ENCODE measurements at regions not wholly inside any gene's neighbourhood (a gene's known extent, or its start where the extent isn't known, plus 50 kb on each side); places are given as distances from the start of the nearest gene placed in this dataset.

DNA sequence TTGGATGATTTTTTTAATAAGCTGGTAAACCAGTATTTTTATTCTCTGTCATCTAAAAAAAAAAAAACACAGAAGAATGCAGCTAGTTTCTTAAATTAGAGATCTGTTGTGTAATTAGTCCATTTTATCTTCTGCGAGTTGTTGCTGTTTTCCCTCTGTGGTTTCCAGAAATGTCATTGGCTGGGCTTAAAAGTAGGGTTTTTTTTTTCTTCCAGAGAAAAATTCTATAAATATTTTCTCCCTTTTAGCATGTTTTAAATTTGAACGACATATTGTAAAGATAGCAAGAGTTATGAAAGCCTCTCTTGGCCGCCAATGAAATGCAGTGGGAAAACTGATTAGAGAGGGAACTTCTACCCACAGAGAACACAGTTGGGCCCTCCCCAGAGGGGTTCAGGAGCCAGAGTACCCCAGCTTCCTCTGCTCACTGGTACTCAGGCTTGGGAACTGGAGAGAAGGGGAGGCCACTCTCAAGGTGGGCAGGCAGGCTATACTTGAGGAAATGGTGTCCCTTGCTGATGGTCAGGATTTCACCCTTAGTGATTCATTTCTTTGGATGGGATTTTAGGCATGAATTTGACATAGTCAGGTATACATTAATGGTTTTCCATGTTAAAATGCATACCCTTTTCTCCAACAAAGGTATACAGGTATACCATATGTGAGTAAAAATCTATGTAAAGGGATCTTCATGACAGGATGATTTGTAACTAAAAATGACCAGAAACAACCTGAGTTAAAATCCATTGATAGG is 166.1 kb downstream of the BCOR start:
- Histone ChIP-seq H3K9me3 (ENCODE audit: low read length) (no peaks in the 10 kb centered on the region), H3K9me2 (ENCODE audit: low read depth, low read length) (no peaks in the 10 kb centered on the region), H3K27me3 (ENCODE audit: insufficient read depth, low read length) (no peaks in the 10 kb centered on the region), H3K79me2 (ENCODE audit: insufficient read depth, low read length) (no peaks in the 10 kb centered on the region), H3K4me1 (ENCODE audit: insufficient read depth, low read length, severe bottlenecking) (no peaks in the 10 kb centered on the region), H3K36me3 (ENCODE audit: insufficient read depth, low read length) (no peaks in the 10 kb centered on the region), H4K20me1 (ENCODE audit: insufficient read depth, low read length) (no peaks in the 10 kb centered on the region), H3F3A (ENCODE audit: insufficient read depth, low read length) (no peaks in the 10 kb centered on the region), H3K27ac (ENCODE audit: low read depth, low read length, poor library complexity, severe bottlenecking) (no peak overlapping the region), H3K4me2 (ENCODE audit: low read length) (no peak overlapping the region), H2AFZ (ENCODE audit: low read length) (no peak overlapping the region), H3K9ac (ENCODE audit: low read length) (no peak overlapping the region), H3K4me3 (ENCODE audit: low read depth, low read length, poor library complexity, severe bottlenecking) (no peak overlapping the region)
- TF ChIP-seq, protein P1, sequence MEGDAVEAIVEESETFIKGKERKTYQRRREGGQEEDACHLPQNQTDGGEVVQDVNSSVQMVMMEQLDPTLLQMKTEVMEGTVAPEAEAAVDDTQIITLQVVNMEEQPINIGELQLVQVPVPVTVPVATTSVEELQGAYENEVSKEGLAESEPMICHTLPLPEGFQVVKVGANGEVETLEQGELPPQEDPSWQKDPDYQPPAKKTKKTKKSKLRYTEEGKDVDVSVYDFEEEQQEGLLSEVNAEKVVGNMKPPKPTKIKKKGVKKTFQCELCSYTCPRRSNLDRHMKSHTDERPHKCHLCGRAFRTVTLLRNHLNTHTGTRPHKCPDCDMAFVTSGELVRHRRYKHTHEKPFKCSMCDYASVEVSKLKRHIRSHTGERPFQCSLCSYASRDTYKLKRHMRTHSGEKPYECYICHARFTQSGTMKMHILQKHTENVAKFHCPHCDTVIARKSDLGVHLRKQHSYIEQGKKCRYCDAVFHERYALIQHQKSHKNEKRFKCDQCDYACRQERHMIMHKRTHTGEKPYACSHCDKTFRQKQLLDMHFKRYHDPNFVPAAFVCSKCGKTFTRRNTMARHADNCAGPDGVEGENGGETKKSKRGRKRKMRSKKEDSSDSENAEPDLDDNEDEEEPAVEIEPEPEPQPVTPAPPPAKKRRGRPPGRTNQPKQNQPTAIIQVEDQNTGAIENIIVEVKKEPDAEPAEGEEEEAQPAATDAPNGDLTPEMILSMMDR (IDR thresholded peaks at IDR 0.05; ENCODE audit: low read length), result no peak
- no peak for TF ChIP-seq EZH2 (IDR thresholded peaks at IDR 0.05; ENCODE audit: borderline replicate concordance, low read length)

DNA sequence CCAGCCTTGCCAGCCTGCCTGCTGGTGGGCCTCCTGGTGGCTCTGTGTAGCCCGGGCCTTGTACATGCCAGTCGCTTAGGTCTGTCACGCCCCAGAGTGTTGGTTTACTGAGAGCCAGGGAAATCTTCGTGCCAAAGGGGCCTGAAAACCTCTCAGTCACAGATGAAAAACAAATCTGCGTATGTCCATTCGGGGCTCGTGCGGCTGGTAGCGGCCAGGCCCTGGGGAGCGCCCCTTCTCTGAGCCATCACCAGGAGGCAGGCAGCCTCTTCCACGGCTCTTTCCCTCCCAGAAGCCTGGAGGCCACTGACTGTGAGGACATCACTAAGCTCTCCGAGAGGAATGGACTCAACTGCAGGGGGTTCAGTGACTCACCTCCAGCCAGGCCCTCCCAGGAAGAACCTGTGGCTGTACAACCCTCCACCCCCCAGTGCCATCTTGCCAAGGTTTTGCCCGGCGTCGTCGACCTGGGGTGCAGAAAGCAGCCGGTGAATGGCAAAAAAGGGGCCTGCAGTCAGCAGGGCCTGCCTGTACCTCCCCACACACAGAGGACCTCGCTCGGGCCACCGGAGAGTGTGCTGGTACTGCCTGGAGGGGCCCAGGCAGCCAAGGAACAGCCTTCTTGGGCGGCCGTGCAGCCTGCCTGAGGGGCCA is 162.2 kb downstream of the BCOR start:
- Histone ChIP-seq H3K4me3 (ENCODE audit: low read depth, low read length, poor library complexity, severe bottlenecking) (no peak overlapping the region), H4K20me1 (ENCODE audit: insufficient read depth, low read length) (no peaks in the 10 kb centered on the region), H3K4me1 (ENCODE audit: insufficient read depth, low read length, severe bottlenecking) (no peaks in the 10 kb centered on the region), H3K36me3 (ENCODE audit: insufficient read depth, low read length) (no peaks in the 10 kb centered on the region), H3K27ac (ENCODE audit: low read depth, low read length, poor library complexity, severe bottlenecking) (no peak overlapping the region), H3K9me2 (ENCODE audit: low read depth, low read length) (no peaks in the 10 kb centered on the region), H3K27me3 (ENCODE audit: insufficient read depth, low read length) (no peaks in the 10 kb centered on the region), H3F3A (ENCODE audit: insufficient read depth, low read length) (no peaks in the 10 kb centered on the region), H2AFZ (ENCODE audit: low read length) (no peak overlapping the region), H3K4me2 (ENCODE audit: low read length) (no peak overlapping the region), H3K9me3 (ENCODE audit: low read length) (no peaks in the 10 kb centered on the region), H3K9ac (ENCODE audit: low read length) (no peak overlapping the region), H3K79me2 (ENCODE audit: insufficient read depth, low read length) (no peaks in the 10 kb centered on the region)
- TF ChIP-seq, protein P1 (IDR thresholded peaks at IDR 0.05; ENCODE audit: low read length), result no peak
- TF ChIP-seq EZH2 (IDR thresholded peaks at IDR 0.05; ENCODE audit: borderline replicate concordance, low read length), result no peak

DNA sequence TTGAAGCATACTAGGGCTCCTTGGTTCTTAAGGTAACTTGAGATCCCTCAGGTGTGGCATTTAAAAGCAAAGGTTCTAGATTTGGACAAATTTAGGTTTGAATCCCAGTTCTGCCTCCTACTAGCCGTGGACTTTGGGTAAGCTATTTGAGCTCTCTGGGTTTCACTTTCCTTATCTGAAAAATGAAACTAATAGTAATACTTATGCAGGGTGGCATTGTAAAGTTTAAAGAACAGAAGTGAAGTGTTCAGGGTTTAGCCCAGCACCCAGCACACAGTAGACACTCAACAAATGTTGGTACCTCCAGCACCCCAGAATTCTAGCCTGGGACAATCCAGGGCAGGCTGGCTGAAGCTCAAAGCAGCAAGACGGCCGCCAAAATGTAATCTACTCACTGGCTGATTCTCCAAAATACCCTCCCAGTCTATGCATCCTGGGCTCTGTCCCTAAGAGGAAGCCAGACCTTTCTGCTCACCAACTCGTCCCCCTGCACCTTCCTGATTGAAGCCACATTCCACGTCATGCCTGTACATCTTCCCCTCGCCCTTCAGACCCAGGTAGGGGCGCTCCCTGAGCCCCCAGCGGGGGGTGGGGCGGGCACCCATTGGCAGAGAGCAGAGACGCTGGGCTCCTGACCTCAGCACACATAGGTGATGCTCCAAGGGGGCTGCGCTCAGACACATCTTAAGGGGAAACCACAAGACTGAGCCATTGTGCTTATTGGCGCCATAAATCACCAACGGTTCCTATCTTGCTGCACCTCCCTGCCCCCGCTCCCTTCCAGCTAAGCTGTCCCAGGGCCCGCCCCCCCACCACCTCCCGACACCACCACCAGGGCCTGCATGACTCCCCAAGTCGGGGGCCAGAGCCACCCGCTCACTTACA is 160.6 kb downstream of the BCOR start:
- H2AFZ ChIP-seq (ENCODE audit: low read length), result no peak overlapping the region
- no peaks in the 10 kb centered on the region for H3K9me2 ChIP-seq (ENCODE audit: low read depth, low read length)
- H3K36me3 ChIP-seq (ENCODE audit: insufficient read depth, low read length), result no peaks in the 10 kb centered on the region
- H3K4me3 ChIP-seq (ENCODE audit: low read depth, low read length, poor library complexity, severe bottlenecking), result no peak overlapping the region
- no peaks in the 10 kb centered on the region for H3K9me3 ChIP-seq (ENCODE audit: low read length)
- H3K27me3 ChIP-seq (ENCODE audit: insufficient read depth, low read length), result no peaks in the 10 kb centered on the region
- no peaks in the 10 kb centered on the region for H3K79me2 ChIP-seq (ENCODE audit: insufficient read depth, low read length)
- H3K4me1 ChIP-seq (ENCODE audit: insufficient read depth, low read length, severe bottlenecking), result no peaks in the 10 kb centered on the region
- no peaks in the 10 kb centered on the region for H3F3A ChIP-seq (ENCODE audit: insufficient read depth, low read length)
- no peak overlapping the region for H3K4me2 ChIP-seq (ENCODE audit: low read length)
- H3K9ac ChIP-seq (ENCODE audit: low read length), result no peak overlapping the region
- TF ChIP-seq EZH2 (IDR thresholded peaks at IDR 0.05; ENCODE audit: borderline replicate concordance, low read length), result no peak
- TF ChIP-seq, protein P1 (IDR thresholded peaks at IDR 0.05; ENCODE audit: low read length), result no peak
- no peaks in the 10 kb centered on the region for H4K20me1 ChIP-seq (ENCODE audit: insufficient read depth, low read length)
- H3K27ac ChIP-seq (ENCODE audit: low read depth, low read length, poor library complexity, severe bottlenecking), result no peak overlapping the region
